ENCODE measurements at regions not wholly inside any gene's neighbourhood (a gene's known extent, or its start where the extent isn't known, plus 50 kb on each side); places are given as distances from the start of the nearest gene placed in this dataset.
A peak's percentile ranks its signal among the peaks of the same experiment; 100 is the strongest.
"Not testable (repeated sequence)": the region's sequence is repeated elsewhere in the genome, so short reads cannot be mapped to it uniquely, and the experiment has no call there.

- no peak for DNase-seq (ENCODE audit: low spot score)
Measured at GRCh38 chr3:64388886-64389285, 163.6 kb upstream of the PRICKLE2 start.

- DNase-seq (ENCODE audit: low spot score): no peak
Measured at GRCh38 chr3:64387688-64388087, 162.4 kb upstream of the PRICKLE2 start.

- no peak for DNase-seq (ENCODE audit: low spot score)
Measured at GRCh38 chr3:64385277-64385676, 160.0 kb upstream of the PRICKLE2 start.

- no peak for DNase-seq (ENCODE audit: low spot score)
Measured at GRCh38 chr3:64384561-64384960, 159.3 kb upstream of the PRICKLE2 start.

GRCh38 chr3:64382153-64382552, 156.9 kb upstream of the PRICKLE2 start:
- no peak for DNase-seq (ENCODE audit: low spot score)

GRCh38 chr3:64381367-64381766, 156.1 kb upstream of the PRICKLE2 start:
- no peak for DNase-seq (ENCODE audit: low spot score)

GRCh38 chr3:64380546-64380945, 155.3 kb upstream of the PRICKLE2 start:
- DNase-seq (ENCODE audit: low spot score): no peak

GRCh38 chr3:64379221-64379620, 154.0 kb upstream of the PRICKLE2 start:
- no peak for DNase-seq (ENCODE audit: low spot score)

- no peak for DNase-seq (ENCODE audit: low spot score)
Measured at GRCh38 chr3:64377942-64378341, 152.7 kb upstream of the PRICKLE2 start.

GRCh38 chr3:64375737-64376136, 150.5 kb upstream of the PRICKLE2 start:
- no peak for DNase-seq (ENCODE audit: low spot score)

- DNase-seq (ENCODE audit: low spot score): no peak
Measured at GRCh38 chr3:64369390-64369789, 144.1 kb upstream of the PRICKLE2 start.

GRCh38 chr3:64368257-64369020, 143.2 kb upstream of the PRICKLE2 start:
- DNase-seq (ENCODE audit: low spot score): no peak

GRCh38 chr3:64365877-64366276, 140.6 kb upstream of the PRICKLE2 start:
- DNase-seq (ENCODE audit: low spot score): no peak

GRCh38 chr3:64363842-64364241, 138.6 kb upstream of the PRICKLE2 start:
- DNase-seq (ENCODE audit: low spot score): no peak

- no peak for DNase-seq (ENCODE audit: low spot score)
Measured at GRCh38 chr3:64361962-64362735, 136.9 kb upstream of the PRICKLE2 start.

GRCh38 chr3:64361036-64361435, 135.8 kb upstream of the PRICKLE2 start:
- DNase-seq (ENCODE audit: low spot score): not testable (repeated sequence)

GRCh38 chr3:64360280-64360679, 135.0 kb upstream of the PRICKLE2 start:
- no peak for DNase-seq (ENCODE audit: low spot score)

- DNase-seq (ENCODE audit: low spot score): no peak
Measured at GRCh38 chr3:64359735-64360134, 134.5 kb upstream of the PRICKLE2 start.

GRCh38 chr3:64358853-64359252, 133.6 kb upstream of the PRICKLE2 start:
- no peak for DNase-seq (ENCODE audit: low spot score)

GRCh38 chr3:64358176-64358575, 132.9 kb upstream of the PRICKLE2 start:
- DNase-seq (ENCODE audit: low spot score): no peak

- no peak for DNase-seq (ENCODE audit: low spot score)
Measured at GRCh38 chr3:64357481-64357880, 132.2 kb upstream of the PRICKLE2 start.

- DNase-seq (ENCODE audit: low spot score): peak; percentile 35
Measured at GRCh38 chr3:64355401-64355807, 130.1 kb upstream of the PRICKLE2 start.

GRCh38 chr3:64354956-64355355, 129.7 kb upstream of the PRICKLE2 start:
- no peak for DNase-seq (ENCODE audit: low spot score)

Data from iPS-NIHi11 (cell line).